ENCODE measurements at regions not wholly inside any gene's neighbourhood (a gene's known extent, or its start where the extent isn't known, plus 50 kb on each side); places are given as distances from the start of the nearest gene placed in this dataset.

GRCh38 chr4:4808086-4808485 lies 51.4 kb upstream of the MSX1 start:
- no peak for DNase-seq (ENCODE audit: low read depth in 2 of 2)

DNA sequence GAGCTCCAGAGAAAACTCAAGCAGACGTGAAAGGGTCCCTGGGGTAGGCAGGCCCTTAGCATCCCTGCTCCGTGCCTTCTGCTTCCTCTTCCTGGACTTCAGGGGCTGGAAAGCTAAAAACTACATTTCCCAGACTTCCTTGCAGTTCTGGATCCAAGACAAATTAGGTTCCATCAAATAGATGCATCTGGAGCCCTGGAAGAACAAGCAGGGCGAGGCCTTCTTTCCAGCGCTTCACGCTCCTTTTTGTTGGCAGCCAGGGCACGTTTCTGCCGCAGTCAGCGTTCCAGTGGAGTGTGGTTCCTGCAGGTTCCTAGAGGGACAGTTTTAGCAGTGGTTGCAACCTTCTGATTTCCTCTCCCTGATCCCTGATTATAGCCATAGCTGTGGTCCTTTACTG lies 53.6 kb upstream of the MSX1 start:
- DNase-seq (ENCODE audit: low read depth in 2 of 2): no peak

DNA sequence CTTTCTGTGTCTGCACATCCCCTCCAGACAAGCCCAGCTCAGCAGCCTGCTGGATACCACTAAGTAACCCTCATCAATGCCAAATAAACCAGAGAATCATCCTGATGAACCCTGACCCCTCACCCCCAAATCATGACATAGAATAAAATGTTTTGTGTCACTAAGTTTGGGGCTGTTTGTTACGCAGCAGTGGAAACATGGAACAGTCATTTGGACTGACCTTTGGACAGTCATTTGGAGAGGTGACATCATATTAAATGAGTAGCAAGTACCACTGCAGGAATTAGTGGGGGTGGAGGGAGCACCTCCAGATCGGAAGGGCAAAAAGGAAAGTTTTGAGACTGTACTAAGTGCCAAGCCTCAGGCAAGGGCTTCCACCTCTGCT lies 55.6 kb upstream of the MSX1 start:
- no peak for DNase-seq (ENCODE audit: low read depth in 2 of 2)

- no peak for DNase-seq (ENCODE audit: low read depth in 2 of 2)
Measured at GRCh38 chr4:4803216-4803911, 56.1 kb upstream of the MSX1 start.

DNA sequence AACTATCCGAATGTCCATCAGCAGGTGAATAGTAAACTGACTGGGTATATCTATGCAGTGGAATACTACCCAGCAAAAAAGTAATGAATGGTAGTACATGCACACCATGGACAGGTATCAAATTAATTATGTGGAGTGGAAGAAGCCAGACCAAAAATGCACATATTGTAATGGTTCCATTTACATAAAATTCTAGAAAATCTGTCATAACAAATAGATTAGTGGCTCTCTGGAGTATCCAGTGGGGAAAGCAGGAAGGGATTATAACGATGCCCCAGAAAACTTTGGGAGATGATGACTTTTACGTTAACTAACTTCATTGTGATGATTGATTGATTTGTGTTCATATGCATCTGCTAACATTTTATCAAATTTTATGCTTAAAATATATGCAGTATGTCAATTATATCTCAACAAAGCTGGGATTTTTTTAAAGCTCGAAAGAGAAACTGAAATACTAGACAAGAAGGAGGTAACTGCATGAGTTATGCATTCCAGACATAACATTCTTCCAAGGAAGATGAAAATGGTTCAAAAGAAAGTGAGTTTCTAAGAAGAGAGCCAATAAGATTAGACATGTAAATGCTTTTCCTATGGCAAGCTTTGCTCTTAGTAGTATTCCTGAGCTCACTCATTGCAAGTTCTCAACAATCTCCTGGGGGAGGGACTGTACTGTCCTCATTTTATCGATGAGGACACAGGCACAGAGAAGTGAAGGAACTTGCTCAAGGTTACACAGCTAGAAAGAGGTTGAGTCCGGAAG lies 58.6 kb upstream of the MSX1 start:
- no peak for DNase-seq (ENCODE audit: low read depth in 2 of 2)

DNA sequence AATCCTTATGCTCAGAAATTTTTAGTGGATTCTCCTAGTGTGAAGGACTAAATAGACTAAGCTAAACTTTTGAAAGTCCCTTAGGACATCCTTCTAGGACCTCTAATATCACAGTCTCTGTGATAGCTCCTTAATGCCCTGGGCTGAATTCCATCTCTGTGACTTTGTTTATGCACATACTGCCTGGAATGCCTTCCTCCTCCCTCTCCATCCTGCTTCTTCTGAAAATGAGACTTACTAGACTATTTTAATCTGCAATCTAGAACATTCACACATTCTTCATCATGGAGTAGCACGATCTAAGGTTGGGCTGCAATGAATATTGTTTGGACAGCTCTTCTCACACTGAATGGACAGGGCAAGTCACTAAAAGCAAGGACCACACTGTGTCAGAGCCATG lies 65.0 kb upstream of the MSX1 start:
- no peak for DNase-seq (ENCODE audit: low read depth in 2 of 2)

- DNase-seq (ENCODE audit: low read depth in 2 of 2): no peak
Measured at GRCh38 chr4:4792466-4792865, 67.0 kb upstream of the MSX1 start.

DNA sequence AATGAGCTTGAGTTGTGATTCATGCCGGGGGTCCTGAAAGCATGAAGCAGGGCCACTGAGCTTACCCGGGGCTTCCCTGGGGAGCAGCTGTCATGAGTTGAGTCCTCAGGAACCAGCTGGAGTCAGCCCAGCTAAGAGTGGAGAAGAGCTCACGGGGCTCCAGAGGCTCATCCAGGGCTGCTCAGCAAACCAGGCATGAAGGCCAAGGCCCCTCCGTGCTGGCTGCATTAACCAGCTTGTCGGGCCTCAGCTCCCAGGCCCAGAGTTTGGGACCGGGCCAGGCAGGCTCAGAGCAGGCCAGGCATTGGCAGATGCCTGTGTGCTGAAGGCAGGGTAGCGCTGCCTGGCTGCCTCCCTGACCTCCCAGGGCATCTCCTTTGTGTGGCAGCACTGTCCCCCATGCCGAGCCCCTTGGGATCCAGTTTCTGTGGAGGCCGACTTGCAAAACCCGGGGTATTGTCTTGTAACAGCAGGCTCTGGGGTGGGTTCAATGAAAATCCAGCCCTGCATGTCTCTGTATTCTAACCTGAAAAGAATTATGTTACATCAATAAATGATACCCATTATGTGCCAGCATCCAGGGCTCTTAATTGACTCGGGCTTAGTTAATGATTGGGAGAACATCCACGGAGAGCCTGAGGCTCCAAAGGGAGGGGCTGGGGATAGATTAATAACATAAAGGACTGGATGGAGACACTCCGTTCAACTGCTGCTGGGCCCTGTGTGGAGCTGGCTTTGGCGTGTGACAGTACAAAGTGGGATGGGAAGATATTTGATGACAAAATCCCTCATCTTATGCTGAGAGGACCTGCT lies 68.0 kb upstream of the MSX1 start:
- DNase-seq (ENCODE audit: low read depth in 2 of 2): no peak

DNA sequence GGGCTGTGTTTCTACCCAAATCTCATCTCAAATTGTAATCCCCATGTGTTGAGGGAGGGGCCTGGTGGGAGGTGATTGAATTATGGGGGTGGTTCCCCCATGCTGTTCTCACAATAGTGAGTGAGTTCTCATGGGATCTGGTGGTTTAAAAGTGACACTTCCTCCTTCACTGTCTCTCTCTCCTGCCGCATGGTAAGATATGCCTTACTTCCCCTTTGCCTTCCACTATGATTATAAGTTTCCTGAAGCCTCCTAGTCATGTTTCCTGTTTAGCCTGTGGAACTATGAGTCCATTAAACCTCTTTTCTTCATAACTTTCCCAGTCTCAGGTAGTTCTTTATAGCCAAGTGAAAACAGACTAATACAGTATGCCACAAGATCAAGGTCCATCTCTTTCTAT lies 70.0 kb upstream of the MSX1 start:
- DNase-seq (ENCODE audit: low read depth in 2 of 2): no peak

GRCh38 chr4:4788573-4788972 lies 70.9 kb upstream of the MSX1 start:
- DNase-seq (ENCODE audit: low read depth in 2 of 2): no peak

DNA sequence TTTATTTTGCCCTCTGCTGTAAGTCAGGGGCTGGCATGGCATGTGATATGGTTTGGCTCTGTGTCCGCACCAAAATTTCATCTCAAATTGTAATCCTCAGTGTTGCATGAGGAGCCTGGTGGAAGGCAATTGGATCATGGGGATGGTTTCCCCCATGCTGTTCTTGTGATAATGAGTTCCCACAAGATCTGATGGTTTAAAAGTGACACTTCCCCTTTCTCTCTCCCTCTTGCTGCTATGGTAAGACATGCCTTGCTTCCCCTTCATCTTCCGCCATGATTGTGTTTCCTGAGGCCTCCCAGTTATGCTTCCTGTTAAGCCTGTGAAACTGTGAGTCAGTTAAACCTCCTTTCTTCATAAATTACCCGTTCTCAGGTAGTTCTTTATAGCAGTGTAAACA lies 72.0 kb upstream of the MSX1 start:
- no peak for DNase-seq (ENCODE audit: low read depth in 2 of 2)

DNA sequence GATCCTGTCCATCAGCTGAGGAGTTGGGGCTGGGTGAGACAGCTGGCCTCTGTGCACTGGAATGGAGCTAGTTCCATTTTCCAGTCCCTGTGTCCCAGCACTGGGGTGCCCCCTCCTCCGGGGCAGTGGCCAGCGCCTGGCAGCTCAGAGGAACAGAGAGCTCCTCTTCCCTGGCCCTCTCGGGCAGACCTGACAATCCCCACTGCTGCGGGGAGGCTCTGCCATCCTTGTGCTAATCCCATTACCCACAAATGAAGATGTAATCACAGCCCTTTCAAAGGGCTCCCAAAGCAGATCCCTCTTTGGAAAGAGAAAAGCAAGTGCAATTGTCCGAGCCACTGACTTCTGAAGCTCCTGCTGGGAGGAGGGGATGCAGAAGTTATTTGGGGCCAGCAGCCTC lies 75.1 kb upstream of the MSX1 start:
- no peak for DNase-seq (ENCODE audit: low read depth in 2 of 2)

DNA sequence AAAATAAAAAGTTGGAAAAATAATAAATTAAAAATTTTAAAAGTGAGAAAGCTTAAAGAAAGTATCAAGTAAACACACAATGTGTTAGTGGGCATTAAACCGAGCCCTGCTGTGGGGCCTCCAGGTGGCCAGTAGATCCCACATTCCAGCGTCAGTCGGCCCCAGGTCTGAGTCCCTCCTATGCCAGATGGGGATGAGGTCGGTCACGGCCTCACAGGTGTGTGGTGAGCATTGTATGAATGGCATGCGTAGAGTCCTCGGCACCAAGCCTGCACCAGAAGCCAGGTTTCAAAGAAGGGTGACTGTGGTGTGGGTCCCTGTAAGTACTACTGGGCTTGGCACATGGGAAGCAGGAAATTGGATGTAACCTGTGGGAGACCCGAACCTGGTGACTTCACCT lies 75.6 kb upstream of the MSX1 start:
- no peak for DNase-seq (ENCODE audit: low read depth in 2 of 2)

DNA sequence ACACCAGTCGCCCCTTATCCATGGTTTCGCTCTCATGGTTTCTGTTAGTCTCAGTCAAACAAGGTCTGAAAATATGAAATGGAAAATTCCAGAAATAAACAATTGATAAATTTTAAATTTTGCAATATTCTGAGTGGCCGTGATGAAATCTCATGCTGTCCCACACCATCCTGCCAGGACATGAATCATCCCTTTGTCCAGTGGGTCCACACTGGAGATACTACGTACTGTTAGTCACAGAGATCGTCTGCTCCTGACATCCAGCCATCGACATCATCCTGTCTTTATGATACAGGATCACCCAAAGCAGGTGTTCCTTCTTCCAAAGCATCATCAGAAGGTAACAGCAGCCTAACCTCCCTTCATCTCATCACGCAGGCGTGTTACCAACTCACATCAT lies 76.5 kb upstream of the MSX1 start:
- DNase-seq (ENCODE audit: low read depth in 2 of 2): no peak

DNA sequence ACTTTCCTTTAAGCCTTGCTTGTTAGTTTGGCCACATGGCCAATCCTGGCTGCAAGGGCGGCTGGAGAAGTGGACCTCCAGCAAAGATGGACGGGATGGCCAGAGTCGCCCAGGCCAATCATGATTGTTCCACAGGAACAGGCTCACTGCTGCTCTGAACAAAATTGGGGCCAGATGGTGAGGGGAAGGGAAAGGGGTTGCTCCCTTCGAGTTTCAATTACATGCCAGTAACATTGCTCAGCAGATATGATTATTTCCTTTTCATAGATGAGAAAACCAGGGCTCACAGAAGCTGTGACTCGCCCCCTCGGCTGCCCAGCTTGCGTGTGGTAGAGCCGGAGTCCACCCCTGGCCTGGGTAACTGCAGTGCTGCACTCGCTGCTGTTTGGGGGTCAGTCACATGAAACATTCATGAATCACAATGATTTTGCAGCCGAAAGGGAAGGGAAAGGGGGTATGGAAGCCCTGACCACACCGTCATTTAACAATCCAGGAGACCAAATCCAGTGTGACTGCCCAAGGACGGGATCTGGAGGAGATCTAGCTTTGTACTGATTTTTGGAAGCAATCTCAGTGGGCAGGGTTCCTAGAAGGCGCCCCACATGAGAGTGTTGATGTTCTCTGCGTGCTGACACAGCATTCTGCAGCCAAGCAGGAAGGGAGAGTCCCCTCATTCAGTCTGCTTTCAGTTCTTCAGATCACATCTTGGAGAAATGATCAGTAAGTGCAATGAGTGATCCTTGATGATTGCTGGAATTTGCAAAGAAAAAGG lies 77.3 kb upstream of the MSX1 start:
- no peak for DNase-seq (ENCODE audit: low read depth in 2 of 2)

DNA sequence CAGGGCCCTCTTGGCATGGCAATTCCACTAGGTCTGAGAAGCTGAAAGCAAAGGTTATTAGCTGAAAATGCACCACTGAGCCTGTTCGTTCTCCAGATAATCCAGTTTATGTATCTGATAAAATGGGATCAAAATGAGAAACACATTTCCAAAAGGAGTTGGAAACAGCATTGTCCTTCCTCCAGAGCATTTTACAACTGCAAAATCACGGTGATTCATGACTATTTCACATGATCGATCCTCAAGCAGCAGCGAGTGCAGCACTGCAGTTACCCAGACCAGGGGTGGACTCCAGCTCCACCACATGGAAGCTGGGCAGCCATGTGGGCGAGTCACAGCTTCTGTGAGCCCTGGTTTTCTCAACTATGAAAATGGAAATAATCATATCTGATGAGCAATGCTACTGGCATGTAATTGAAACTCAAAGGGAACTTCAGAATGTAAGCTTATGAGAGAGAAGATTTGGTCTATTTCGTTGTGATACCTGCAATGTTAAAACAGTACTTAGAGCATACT lies 78.7 kb upstream of the MSX1 start:
- no peak for DNase-seq (ENCODE audit: low read depth in 2 of 2)

DNA sequence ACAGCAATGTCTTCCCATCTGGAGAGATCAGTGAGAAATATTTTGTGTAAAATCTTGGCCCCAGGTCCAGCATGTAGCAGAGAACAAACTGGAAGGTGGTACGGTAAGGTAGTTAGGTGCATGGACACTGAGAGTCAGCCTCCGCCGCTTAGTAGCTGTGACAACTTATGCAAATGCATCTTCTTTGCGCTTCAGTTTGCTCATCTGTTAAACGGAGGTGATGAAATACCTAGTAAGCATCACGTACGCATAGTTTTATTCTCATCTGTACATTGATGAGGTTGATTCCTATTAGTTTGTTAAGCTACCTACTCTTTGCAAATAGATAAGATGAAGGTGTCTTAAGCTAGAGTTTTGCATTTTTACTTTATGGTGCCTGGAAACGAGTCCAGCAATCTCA lies 80.0 kb upstream of the MSX1 start:
- no peak for DNase-seq (ENCODE audit: low read depth in 2 of 2)

- DNase-seq (ENCODE audit: low read depth in 2 of 2): no peak
Measured at GRCh38 chr4:4779054-4779453, 80.4 kb upstream of the MSX1 start.

GRCh38 chr4:4778554-4778953 lies 80.9 kb upstream of the MSX1 start:
- DNase-seq (ENCODE audit: low read depth in 2 of 2): no peak

DNA sequence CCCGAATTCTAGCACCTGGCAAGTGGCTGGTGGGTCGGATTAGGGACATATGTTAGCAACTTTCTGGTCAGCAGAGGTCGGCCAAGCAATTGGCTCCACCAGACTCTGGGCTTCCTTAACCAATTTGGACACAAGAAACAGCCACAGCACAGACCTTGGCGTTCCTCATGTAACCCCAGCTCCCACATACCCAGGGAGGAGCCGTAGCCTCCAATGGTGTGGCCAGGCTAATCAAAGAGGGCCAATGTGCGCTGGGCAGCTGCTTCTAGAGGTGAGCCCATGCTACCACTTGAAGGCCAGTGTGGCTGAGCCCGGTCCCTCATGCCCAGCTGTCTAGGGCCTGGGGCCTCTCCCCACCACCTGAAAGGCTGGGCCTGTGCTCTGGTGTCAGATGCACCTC lies 82.5 kb upstream of the MSX1 start:
- DNase-seq (ENCODE audit: low read depth in 2 of 2): no peak

- DNase-seq (ENCODE audit: low read depth in 2 of 2): no peak
Measured at GRCh38 chr4:4776335-4776734, 83.1 kb upstream of the MSX1 start.

DNA sequence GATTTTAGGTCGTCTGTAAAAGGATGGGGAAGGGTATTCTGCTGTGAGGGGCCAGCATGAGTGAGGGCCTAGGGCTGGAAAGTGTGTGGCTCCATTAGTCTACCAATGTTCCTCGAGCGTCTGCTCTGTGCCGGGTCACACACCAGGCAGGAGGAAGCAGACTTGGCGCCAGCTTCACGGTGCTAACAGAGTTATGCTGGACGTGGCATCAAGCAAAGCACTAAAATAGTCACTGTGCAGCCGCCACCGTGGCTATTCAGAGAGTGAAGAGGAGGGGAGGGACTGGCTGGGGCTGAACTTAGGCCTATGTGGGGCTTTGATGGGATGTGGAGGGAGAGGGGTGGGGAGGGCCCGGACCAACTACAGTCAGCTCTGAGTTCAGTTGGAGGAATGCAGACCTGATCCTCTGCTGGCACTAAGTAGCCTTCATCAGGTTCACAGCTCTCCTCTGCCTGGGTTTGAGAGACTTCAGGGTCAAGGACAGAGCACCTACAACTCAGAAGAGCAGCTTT lies 83.9 kb upstream of the MSX1 start:
- DNase-seq (ENCODE audit: low read depth in 2 of 2): no peak

Data from stimulated activated CD8-positive, alpha-beta memory T cell treated with anti-CD3 and anti-CD28 coated beads, Interleukin-2, amount 100 ng/mL, for 48 hours (primary cell).